K562 (cell line): ENCODE measurements at regions not wholly inside any gene's neighbourhood (a gene's known extent, or its start where the extent isn't known, plus 50 kb on each side); places are given as distances from the start of the nearest gene placed in this dataset.

Experiments
- ATAC-seq: fragments of 200-7000 bp; cut with Tn5 transposase; 3 replicates; pipeline ENCODE4 v1.9.1; 2020; ENCODE audit warnings: moderate library complexity
- BruUV-seq: library from RNA; stranded (reverse); fragments of 400-500 nt; replicated peaks from 2 replicates; lab custom pipeline; 2021; lab: Mats Ljungman, UMichigan
- CTCF ChIA-PET: fragments of 300-600 bp; formaldehyde crosslinking; extraction: SDS; loops from one replicate; lab custom pipeline; 2021; ENCODE audit warnings: low intra/inter-chr PET ratio; lab: Yijun Ruan, JAX
- POLR2A ChIA-PET: fragments of 300-600, 350-650 bp; sonication (Branson Sonifier 250); formaldehyde crosslinking; extraction: SDS; loops from one replicate; lab custom pipeline; 2021; ENCODE audit warnings: antibody characterized with exemption, inconsistent platforms; lab: Yijun Ruan, JAX
- DNase-seq, 4 experiments: peaks; one replicate each; pipeline versions ENCODE4 v3.0.0 to v3.0.0-alpha.2; 2011 to 2018; ENCODE audit warnings: low spot score in 3 of 4, mixed read lengths in 3 of 4; ENCODE audit errors: extremely low read depth in 1 of 4
- FAIRE-seq: peaks from 2 replicates; lab custom pipeline; 2011; peaks lifted over from hg19 to GRCh38; lab: Jason Lieb, UNC
- H2AFZ ChIP-seq: 2 replicates; pipeline ENCODE4 v1.6.0; 2011; ENCODE audit warnings: low read depth, low read length, control low read depth, inconsistent platforms
- H3K27ac ChIP-seq: fragments of 200-600 bp; 3 replicates; pipeline ENCODE4 v1.8.0; 2011; ENCODE audit warnings: low read depth, mild to moderate bottlenecking, control low read depth, inconsistent platforms, low read length, moderate library complexity, mixed read lengths; ENCODE audit errors: extremely low read depth
- H3K27me3 ChIP-seq, 2 experiments: fragments of 300-600 bp in 1 of 2; 2 replicates in 1 of 2; 3 replicates in 1 of 2; pipeline versions ENCODE4 v1.6.0 to v1.8.0; 2011; ENCODE audit warnings: inconsistent platforms in 2 of 2, low read length in 2 of 2, mild to moderate bottlenecking in 1 of 2, mixed read lengths in 1 of 2, moderate library complexity in 1 of 2; ENCODE audit not compliant: control insufficient read depth in 2 of 2, insufficient read depth in 2 of 2
- H3K36me3 ChIP-seq: fragments of 300-600 bp; 3 replicates; pipeline ENCODE4 v1.8.0; 2011; ENCODE audit warnings: mild to moderate bottlenecking, low read length, inconsistent platforms; ENCODE audit not compliant: control insufficient read depth, insufficient read depth
- H3K4me1 ChIP-seq, 2 experiments: fragments of 200-600 bp in 1 of 2; replicated peaks in 1 of 2; 2 replicates in 1 of 2; 3 replicates in 1 of 2; pipeline versions ENCODE4 v1.5.1 to v1.8.0; 2011; ENCODE audit warnings: inconsistent platforms in 2 of 2, low read length in 2 of 2, mild to moderate bottlenecking in 1 of 2, mixed read lengths in 1 of 2, moderate library complexity in 1 of 2; ENCODE audit not compliant: control insufficient read depth in 2 of 2, insufficient read depth in 2 of 2
- H3K4me2 ChIP-seq: 2 replicates; pipeline ENCODE4 v1.6.1; 2011; ENCODE audit warnings: low read length, control low read depth, inconsistent platforms, mixed read lengths; ENCODE audit not compliant: insufficient read depth
- H3K4me3 ChIP-seq: fragments of 200-600 bp; sonication (generic), shearing (Covaris generic); 2 replicates; pipeline ENCODE4 v1.5.1; 2016; ENCODE audit warnings: control low read depth, inconsistent platforms
- H3K79me2 ChIP-seq: fragments of 200-600 bp; 3 replicates; pipeline ENCODE4 v1.8.0; 2011; ENCODE audit warnings: low read length, inconsistent platforms; ENCODE audit not compliant: control insufficient read depth, insufficient read depth
- H3K9ac ChIP-seq, 2 experiments: 2 replicates each; pipeline versions ENCODE4 v1.6.0 to v1.6.1; 2011; ENCODE audit warnings: low read depth in 2 of 2, low read length in 2 of 2, control low read depth in 1 of 2, inconsistent platforms in 1 of 2, mild to moderate bottlenecking in 1 of 2, mixed read lengths in 1 of 2; ENCODE audit not compliant: insufficient read depth in 1 of 2
- H3K9me1 ChIP-seq: one replicate; pipeline ENCODE4 v1.6.0; 2011; ENCODE audit warnings: inconsistent platforms, mild to moderate bottlenecking, low read length, moderate library complexity; ENCODE audit not compliant: control insufficient read depth, insufficient read depth
- H3K9me3 ChIP-seq: replicated peaks from 2 replicates; pipeline ENCODE4 v1.5.1; 2011; ENCODE audit warnings: low read depth, low read length, inconsistent platforms; ENCODE audit not compliant: control insufficient read depth, insufficient read depth
- H4K20me1 ChIP-seq: replicated peaks from 2 replicates; pipeline ENCODE4 v1.6.1; 2011; ENCODE audit warnings: low read length, inconsistent platforms, mixed read lengths; ENCODE audit not compliant: control insufficient read depth, insufficient read depth
- ATF6 ChIP-seq: sonication (generic); formaldehyde crosslinking; IDR thresholded peaks from 2 replicates; pipeline ENCODE4 v1.4.0; 2020; ENCODE audit warnings: mild to moderate bottlenecking, missing genetic modification reagents
- C11orf30 ChIP-seq: fragments of 450-650 bp; IDR thresholded peaks from 2 replicates; pipeline ENCODE4 v1.6.1; 2016; ENCODE audit warnings: low read depth, mild to moderate bottlenecking
- HEY1 ChIP-seq: fragments of 250-450 bp; sonication (Bioruptor Pico); IDR thresholded peaks from 2 replicates; pipeline ENCODE4 v1.5.0; 2020; ENCODE audit warnings: mild to moderate bottlenecking, moderate library complexity, borderline replicate concordance
- KLF16 ChIP-seq: IDR thresholded peaks from 2 replicates; pipeline ENCODE4 v1.6.1; 2016; ENCODE audit warnings: antibody characterized with exemption
- MAX ChIP-seq: sonication (generic); formaldehyde crosslinking; IDR thresholded peaks from 2 replicates; pipeline ENCODE4 v1.9.0; 2022; ENCODE audit warnings: mild to moderate bottlenecking, missing genetic modification reagents
- NFATC3 ChIP-seq: fragments of 450-650 bp; IDR thresholded peaks from 2 replicates; pipeline ENCODE4 v1.6.1; 2017; ENCODE audit warnings: mild to moderate bottlenecking
- POLR2B ChIP-seq: fragments of 450-650 bp; IDR thresholded peaks from 2 replicates; pipeline ENCODE4 v1.6.1; 2018; ENCODE audit warnings: low read depth; ENCODE audit not compliant: partially characterized antibody
- SMAD3 ChIP-seq: fragments of 450-650 bp; formaldehyde crosslinking; conservative IDR thresholded peaks from 2 replicates; pipeline ENCODE4 v1.4.0; 2020; ENCODE audit warnings: mild to moderate bottlenecking
- STAG1 ChIP-seq: sonication (generic); formaldehyde crosslinking; IDR thresholded peaks from 2 replicates; pipeline ENCODE4 v1.5.0; 2020; ENCODE audit warnings: missing genetic modification reagents, borderline replicate concordance
- TARDBP ChIP-seq: fragments of 450-650 bp; IDR thresholded peaks from 2 replicates; pipeline ENCODE4 v1.6.1; 2016
- TSHZ1 ChIP-seq: fragments of 250-450 bp; sonication (Bioruptor Pico); IDR thresholded peaks from 2 replicates; pipeline ENCODE4 v1.4.0; 2020; ENCODE audit warnings: mild to moderate bottlenecking, moderate library complexity
- ZKSCAN3 ChIP-seq: fragments of 250-450 bp; sonication (Bioruptor Pico); IDR thresholded peaks from 2 replicates; pipeline ENCODE4 v1.4.0; 2020
- ZZZ3 ChIP-seq: fragments of 450-650 bp; IDR thresholded peaks from 2 replicates; pipeline ENCODE4 v1.6.1; 2016; ENCODE audit warnings: antibody characterized with exemption, mild to moderate bottlenecking, moderate library complexity
- WGBS: fragments of 100-300 bp; shearing (Covaris generic); methylation state at CpG from one replicate; pipeline ENCODE4 v1.1.6; 2016; ENCODE audit warnings: low coverage, mixed read lengths; ENCODE audit not compliant: insufficient coverage; ENCODE audit errors: missing lambda C conversion rate; 5-methylcytosine and 5-hydroxymethylcytosine counted together
- in situ Hi-C: fragments of 300-500 bp; cut with MboI; formaldehyde crosslinking; loops from 4 replicates; pipeline ENCODE4 v1.15.0; 2018; ENCODE audit warnings: inconsistent platforms, mixed read lengths
- intact Hi-C: fragments of 100-400 bp; cut with micrococcal nuclease; formaldehyde crosslinking; loops from 2 replicates; pipeline ENCODE4 v1.14.2; 2022

- Histone ChIP-seq H3K27ac (no peak overlapping the region), H4K20me1 (no peaks in the 10 kb centered on the region), H3K9ac (no peak overlapping the region), H3K4me3 (no peak overlapping the region), H3K27me3 (no peaks in the 10 kb centered on the region), H3K79me2 (no peaks in the 10 kb centered on the region), H3K36me3 (no peaks in the 10 kb centered on the region), H3K9me1 (no peaks in the 10 kb centered on the region), H2AFZ (no peak overlapping the region), H3K4me1 (no peaks in the 10 kb centered on the region)
- WGBS = 0% methylated on average over 1 of the region's 1 CpG
- DNase-seq (no peak), ATAC-seq (no peak)
- CTCF ChIA-PET = no interaction called here
- BruUV-seq = no TSS peak
- POLR2A ChIA-PET = no interaction called here
- in situ Hi-C loops = no loop called here
- no peak for TF ChIP-seq SMAD3 (CRISPR knock-in tag)
- no peak for TF ChIP-seq NFATC3
- no peak for TF ChIP-seq TSHZ1
- no peak for TF ChIP-seq MAX (CRISPR knock-in tag)
- no peak for TF ChIP-seq STAG1 (CRISPR knock-in tag)
- no peak for TF ChIP-seq POLR2B
- TF ChIP-seq HEY1 (CRISPR knock-in tag) = no peak
- TF ChIP-seq ZZZ3 = no peak
- no peak for TF ChIP-seq ATF6 (CRISPR knock-in tag)
- no peak for TF ChIP-seq KLF16
- no peak for TF ChIP-seq TARDBP
- TF ChIP-seq ZKSCAN3 (CRISPR knock-in tag) = no peak
- TF ChIP-seq C11orf30 = no peak
- TF ChIP-seq, all 486 proteins: peak for 0
- H3K4me2 ChIP-seq = no peak overlapping the region
- intact Hi-C loops = no loop called here
- no peaks in the 10 kb centered on the region for H3K9me3 ChIP-seq
- FAIRE-seq = no peak
Observed at GRCh38 chr5:91532779-91533178, 149.7 kb upstream of the ARRDC3 start.
